Activated T-cell treated with anti-CD3 and anti-CD28 coated beads for 4 hours (primary cell): ENCODE measurements at regions not wholly inside any gene's neighbourhood (a gene's known extent, or its start where the extent isn't known, plus 50 kb on each side); places are given as distances from the start of the nearest gene placed in this dataset.

Experiments used
- DNase-seq: peaks from one replicate; pipeline ENCODE4 v3.0.0-alpha.2; 2020

DNA sequence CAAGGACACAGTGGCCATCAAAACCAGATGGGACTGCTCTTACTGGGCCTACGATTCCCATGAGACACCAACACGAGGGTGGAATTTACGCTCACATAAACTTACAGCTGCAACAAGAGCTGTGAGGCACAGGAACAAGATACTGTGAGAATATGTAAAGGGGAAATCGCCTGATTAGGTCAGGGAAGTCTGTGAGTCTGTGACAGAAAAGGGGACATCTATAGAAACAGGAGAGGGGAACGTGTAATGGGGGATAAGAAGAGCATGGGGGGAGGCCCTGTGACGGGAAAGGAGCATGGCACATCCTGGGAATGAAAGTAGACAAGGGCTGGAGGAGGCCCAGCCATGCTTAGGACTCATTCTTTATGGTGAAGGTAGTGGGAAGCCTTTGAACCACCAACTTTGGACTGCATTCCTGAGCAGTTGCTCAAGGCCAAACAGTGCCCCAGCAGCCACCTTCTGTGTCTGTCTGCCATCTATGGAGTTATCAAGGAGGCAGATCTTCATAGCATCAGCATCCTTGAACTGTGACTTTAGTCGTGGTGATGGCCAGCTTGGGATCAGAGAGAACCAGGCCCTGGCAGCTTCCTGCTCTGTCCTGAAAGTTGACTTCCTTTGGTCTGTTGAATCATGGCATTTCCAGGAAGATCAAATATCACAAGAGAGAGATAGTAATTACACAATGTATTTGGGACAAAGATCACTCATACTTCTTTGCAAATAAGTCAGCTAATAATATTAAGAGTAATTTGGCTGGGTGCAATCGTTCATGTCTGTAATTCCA lies 87.9 kb upstream of the FAM169A start:
- no peak for DNase-seq

GRCh38 chr5:74953554-74953936 lies 87.4 kb upstream of the FAM169A start:
- no peak for DNase-seq

- DNase-seq, result no peak
These were observed 86.2 kb upstream of the FAM169A start for GRCh38 chr5:74952406-74952805.

GRCh38 chr5:74951865-74952264 lies 85.7 kb upstream of the FAM169A start:
- DNase-seq, result no peak

DNA sequence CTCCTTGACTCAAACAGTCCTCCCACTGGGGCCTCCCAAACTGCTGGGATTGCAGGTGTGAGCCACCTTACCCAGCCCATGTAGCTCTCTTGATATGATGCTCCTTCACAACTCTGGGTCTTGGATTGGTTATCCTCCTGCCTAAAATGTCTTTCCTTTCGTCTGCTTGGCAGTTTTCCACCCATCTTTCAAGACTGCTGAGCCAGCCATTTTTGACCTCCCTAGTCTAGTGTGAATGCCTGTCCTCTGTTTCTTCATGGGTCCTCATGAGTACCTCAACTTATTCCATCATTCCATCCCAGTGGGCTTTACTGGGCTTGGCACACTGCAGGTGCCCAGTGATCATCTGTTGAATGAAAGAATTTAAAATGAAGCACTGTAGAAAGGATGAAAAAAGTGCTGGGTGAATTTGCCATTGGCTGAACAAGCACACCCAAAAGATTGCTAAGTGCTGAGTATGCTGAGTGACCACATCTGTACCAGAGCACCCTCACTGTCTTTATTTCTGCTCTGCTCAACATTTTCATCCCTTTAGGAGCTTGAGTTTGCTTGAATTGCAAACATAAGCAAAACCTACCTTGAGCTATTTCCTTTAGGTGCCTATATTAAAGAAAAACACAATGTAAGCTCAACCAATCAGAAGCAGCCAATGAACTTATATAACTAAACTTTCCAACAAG lies 84.8 kb upstream of the FAM169A start:
- DNase-seq, result no peak

GRCh38 chr5:74949976-74950375 lies 83.8 kb upstream of the FAM169A start:
- DNase-seq, result no peak

GRCh38 chr5:74948031-74948546 lies 81.9 kb upstream of the FAM169A start:
- no peak for DNase-seq

DNA sequence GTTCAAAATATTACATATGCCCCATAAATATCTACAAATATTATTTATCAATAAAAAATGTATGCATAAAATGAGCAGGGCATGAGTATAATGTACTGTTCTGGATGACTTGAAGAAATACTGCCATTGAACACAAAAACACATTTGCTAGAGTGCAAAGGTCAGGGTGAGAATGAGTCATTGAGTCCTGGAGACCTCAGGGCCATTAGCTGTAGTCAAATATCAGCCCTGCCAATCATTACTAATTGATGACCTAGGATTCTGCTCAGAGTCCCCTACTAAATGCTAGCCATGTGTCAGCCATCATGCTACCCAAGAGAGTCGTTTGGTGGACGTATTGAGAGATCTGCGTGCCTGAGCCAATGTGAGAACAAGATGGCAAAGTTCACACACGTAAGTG lies 80.3 kb upstream of the FAM169A start:
- no peak for DNase-seq

DNA sequence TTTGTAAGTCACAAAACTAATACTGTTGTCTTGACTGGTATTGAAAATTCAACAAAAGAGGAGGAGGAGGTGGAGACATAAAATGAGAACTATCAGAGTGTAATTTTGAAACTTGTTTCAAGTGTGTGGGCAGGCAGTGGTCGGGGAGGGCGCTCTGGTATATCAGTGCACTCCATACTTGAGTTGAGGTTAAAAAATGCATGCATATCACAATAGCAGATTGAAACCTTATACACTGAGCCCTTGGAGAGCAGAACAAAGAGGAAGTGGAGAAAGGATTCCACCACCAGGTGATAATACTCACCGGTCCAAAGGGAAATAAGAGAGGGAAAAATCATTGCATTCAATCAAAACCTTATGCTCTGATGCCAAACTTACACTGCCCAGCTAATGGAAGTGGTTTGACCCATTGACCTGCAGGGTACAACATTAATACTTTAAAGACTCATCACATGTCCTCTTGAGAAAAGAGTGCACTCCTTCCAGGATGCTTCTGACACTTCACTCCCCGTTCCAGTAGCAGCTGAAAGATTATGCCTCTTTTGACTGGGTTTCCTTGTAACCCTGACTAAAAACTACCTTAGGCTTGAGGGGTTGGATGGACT lies 79.5 kb upstream of the FAM169A start:
- no peak for DNase-seq

- no peak for DNase-seq
These were observed 77.7 kb upstream of the FAM169A start for GRCh38 chr5:74943905-74944304.

- DNase-seq, result no peak
These were observed 76.6 kb upstream of the FAM169A start for GRCh38 chr5:74942622-74943286.

GRCh38 chr5:74940782-74941353 lies 74.7 kb upstream of the FAM169A start:
- DNase-seq, result no peak

DNA sequence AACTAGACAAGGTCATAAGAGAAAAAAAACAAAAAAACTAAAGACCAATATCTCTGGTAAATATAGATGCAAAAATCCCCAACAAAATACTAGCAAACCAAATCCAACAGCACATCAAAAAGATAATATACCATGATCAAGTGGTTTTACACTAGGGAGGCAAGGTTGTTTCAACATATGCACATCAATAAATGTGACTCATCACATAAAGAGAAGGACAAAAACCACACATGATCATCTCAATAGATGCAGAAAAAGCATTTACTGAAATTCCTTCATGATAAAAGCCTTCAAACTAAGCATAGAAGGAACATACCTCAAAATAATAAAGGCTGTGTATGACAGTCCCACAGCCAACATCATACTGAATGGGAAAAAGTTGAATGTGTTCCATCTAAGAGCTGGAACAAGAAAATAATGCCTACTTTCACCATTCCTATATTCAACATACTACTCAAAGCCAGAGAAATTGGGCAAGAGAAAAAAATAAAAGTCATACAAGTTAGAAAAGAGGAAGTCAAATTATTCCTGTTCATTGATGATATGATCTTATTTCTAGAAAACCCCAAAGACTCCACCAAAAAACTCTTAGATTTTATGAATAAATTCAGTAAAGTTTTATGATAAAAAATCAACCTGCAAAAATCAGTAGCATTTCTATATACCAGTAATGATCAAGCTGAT lies 72.2 kb upstream of the FAM169A start:
- DNase-seq, result no peak

DNA sequence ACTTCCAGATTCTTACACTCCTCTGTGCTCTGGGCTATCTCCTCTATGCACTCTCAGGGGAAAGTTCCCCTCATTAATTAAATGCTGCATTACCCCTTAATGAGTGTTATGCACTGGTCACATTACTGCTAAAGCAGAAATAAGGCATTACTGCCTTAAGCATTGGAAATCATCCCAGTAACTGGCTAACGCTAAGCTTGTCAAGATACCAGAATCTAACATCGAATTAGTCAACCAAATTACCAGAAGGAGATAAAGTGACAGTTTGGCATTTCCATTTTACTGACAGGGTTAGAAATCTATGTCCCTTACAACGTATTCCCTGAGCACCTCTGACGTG lies 69.5 kb upstream of the FAM169A start:
- DNase-seq, result no peak

DNA sequence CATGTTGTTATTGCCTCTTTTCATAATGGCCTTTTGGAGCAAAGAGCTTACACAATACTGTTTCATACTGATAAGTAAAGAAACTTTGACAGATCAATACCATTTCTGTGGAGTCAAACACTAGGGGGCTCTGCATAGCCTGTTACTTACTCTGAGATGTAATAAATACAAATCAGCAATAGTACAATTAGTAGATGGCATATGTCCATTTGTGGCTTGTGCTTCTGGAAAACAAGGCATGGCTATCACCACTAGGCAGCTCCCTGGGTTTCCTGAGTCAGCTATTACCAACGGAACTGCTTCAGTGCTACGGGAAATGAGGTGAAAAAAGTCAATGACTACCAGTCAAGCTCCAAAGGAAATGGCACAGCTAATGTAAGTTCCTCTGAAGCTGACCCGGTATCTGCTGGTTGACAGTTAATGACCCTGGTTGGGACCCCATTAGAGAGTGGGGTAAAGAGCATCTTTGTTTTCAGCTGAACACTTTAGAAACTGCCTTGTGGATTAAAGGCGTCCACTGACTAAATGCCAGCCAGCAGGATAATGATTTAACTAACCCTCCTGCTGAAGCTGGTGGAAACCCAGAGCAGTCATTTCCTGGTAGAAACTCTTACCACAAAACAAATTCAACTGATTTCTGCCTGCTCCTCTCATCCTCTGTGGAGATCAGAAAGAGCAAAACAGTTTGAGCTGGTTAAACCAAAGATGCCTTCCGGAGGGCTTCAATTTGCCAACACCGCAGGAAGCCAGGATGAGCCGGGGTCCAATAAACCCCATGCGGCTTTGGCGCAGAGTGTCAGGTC lies 69.0 kb upstream of the FAM169A start:
- DNase-seq, result peak; percentile 3

GRCh38 chr5:74927336-74927735 lies 61.1 kb upstream of the FAM169A start:
- DNase-seq, result no peak

DNA sequence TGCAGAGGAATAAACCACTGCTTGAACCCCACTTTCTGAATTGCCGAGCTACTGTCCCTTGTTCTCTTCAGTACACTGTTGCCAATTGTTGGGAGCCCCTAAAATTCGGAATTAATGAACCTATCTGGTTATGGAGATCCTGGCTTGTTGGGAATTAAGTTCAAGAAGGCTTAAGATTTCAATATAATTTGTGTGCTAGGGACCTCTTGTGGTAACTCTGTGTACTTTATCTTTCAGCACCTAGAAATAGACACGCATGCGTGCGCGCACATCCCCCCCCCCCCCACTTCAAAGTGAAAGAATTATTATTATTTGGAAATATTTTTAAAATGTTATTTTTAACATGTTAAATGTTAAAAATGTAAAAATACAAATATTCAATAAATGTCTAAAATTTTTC lies 53.3 kb upstream of the FAM169A start:
- no peak for DNase-seq

GRCh38 chr5:74919041-74919440 lies 52.9 kb upstream of the FAM169A start:
- DNase-seq, result no peak

DNA sequence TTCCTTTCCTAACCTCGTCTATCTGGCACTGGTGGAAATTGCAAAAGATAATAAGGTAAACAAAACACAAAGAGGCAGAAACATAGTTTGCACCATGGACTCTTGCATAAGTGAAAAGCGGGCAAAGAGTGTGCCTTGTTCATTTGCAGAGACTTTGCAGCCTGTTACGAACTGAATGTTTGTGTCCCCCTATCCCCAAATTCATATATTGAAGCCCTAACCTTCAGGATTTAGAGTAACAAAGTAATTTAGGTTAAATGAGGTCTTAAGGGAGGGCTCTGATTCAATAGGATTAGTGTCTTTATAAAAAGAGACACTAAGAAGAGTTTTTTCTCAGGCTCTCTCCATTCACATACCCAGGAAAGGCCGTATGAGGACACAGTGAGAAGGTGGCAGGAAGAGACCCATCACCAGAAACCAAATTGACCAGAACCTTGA lies 52.1 kb upstream of the FAM169A start:
- no peak for DNase-seq

- no peak for DNase-seq
These were observed 50.9 kb upstream of the FAM169A start for GRCh38 chr5:74916831-74917710.
